Breast epithelium (tissue), 4 donors: ENCODE measurements at regions not wholly inside any gene's neighbourhood (a gene's known extent, or its start where the extent isn't known, plus 50 kb on each side); places are given as distances from the start of the nearest gene placed in this dataset.
A peak's percentile ranks its signal among the peaks of the same experiment; 100 is the strongest.

Source experiments
- DNase-seq, 2 donors: peaks; one replicate each; pipeline ENCODE4 v3.0.0-alpha.2; 2019; ENCODE audit warnings: low spot score in 2 of 2
- H3K27ac ChIP-seq, 2 donors: fragments of 200-600 bp; sonication (generic) in 1 of 2; one replicate each; pipeline ENCODE4 v1.5.1; 2016 to 2019; ENCODE audit warnings: mild to moderate bottlenecking in 1 of 2
- H3K27me3 ChIP-seq, 2 donors: fragments of 200-600 bp; sonication (generic) in 1 of 2; one replicate each; pipeline versions ENCODE4 v1.5.1 to v1.6.0; 2017 to 2019; ENCODE audit warnings: control low read depth in 1 of 2, mild to moderate bottlenecking in 1 of 2
- H3K36me3 ChIP-seq: fragments of 200-600 bp; one replicate; pipeline ENCODE4 v1.5.1; 2019
- H3K4me1 ChIP-seq, 2 donors: fragments of 200-600 bp; sonication (generic); one replicate each; pipeline ENCODE4 v1.5.1; 2016 to 2019; ENCODE audit warnings: control low read depth in 1 of 2
- H3K4me3 ChIP-seq, 3 donors: fragments of 200-600 bp; sonication (generic); 1 replicate in 2 of 3; 2 replicates in 1 of 3; pipeline ENCODE4 v1.5.1; 2016 to 2019; ENCODE audit warnings: mild to moderate bottlenecking in 3 of 3, moderate library complexity in 2 of 3
- H3K9me3 ChIP-seq, 2 donors: fragments of 200-600 bp; sonication (generic) in 1 of 2; one replicate each; pipeline ENCODE4 v1.5.1; 2016 to 2019; ENCODE audit warnings: control low read depth in 1 of 2
- POLR2A ChIP-seq: fragments of 450-650 bp; IDR thresholded peaks from one replicate; pipeline ENCODE4 v1.6.1; 2016; ENCODE audit warnings: antibody characterized with exemption, mild to moderate bottlenecking, moderate library complexity
- POLR2AphosphoS5 ChIP-seq, 3 donors: sonication (generic); formaldehyde crosslinking; IDR thresholded peaks; one replicate each; pipeline ENCODE4 v1.6.1; 2017; ENCODE audit warnings: antibody characterized with exemption in 3 of 3
- intact Hi-C: fragments of 100-400 bp; cut with DNase I; formaldehyde crosslinking; loops from one replicate; pipeline ENCODE4 v1.15.1; 2023; ENCODE audit warnings: low total_unique reads
- TF ChIP-seq, protein P1 (sequence below), 3 donors: fragments of 450-650 bp; IDR thresholded peaks; one replicate each; pipeline ENCODE4 v1.5.1; 2016 to 2017; ENCODE audit warnings: antibody characterized with exemption in 3 of 3, mild to moderate bottlenecking in 3 of 3, moderate library complexity in 3 of 3

DNA sequence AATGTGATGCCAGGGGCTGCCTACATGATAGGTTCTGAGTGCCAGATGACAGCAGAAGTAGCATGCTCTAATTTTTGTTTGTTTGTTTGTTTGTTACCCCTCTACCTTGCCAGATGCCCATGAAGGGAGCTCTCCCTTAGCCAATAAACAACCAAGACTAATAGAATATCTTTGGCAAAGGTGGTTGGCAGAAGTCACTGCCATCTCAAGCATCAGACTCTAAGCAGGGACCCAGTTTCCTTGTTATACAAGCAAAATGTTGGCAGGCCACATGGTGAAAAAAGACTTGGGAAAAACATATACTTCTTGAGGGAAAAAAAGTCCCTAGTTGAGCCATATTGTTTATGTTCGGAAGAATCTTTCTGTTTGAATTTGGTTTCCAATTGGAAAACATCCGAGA lies 609.0 kb upstream of the CFAP20DC start:
- intact Hi-C loops: no loop called here
- Histone ChIP-seq H3K36me3 (no peaks in the 10 kb centered on the region), H3K9me3 (no peaks in the 10 kb centered on the region), H3K27me3 (no peaks in the 10 kb centered on the region), H3K4me3 (no peak overlapping the region), H3K4me1 (peaks cover 0 to 10% of the 10 kb centered on the region in 2 donors), H3K27ac (no peak overlapping the region)
- no peak for DNase-seq
- TF ChIP-seq POLR2AphosphoS5 (IDR thresholded peaks at IDR 0.05) (no peak), POLR2A (no peak)
- TF ChIP-seq, protein P1, sequence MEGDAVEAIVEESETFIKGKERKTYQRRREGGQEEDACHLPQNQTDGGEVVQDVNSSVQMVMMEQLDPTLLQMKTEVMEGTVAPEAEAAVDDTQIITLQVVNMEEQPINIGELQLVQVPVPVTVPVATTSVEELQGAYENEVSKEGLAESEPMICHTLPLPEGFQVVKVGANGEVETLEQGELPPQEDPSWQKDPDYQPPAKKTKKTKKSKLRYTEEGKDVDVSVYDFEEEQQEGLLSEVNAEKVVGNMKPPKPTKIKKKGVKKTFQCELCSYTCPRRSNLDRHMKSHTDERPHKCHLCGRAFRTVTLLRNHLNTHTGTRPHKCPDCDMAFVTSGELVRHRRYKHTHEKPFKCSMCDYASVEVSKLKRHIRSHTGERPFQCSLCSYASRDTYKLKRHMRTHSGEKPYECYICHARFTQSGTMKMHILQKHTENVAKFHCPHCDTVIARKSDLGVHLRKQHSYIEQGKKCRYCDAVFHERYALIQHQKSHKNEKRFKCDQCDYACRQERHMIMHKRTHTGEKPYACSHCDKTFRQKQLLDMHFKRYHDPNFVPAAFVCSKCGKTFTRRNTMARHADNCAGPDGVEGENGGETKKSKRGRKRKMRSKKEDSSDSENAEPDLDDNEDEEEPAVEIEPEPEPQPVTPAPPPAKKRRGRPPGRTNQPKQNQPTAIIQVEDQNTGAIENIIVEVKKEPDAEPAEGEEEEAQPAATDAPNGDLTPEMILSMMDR (IDR thresholded peaks at IDR 0.05): no peak

DNA sequence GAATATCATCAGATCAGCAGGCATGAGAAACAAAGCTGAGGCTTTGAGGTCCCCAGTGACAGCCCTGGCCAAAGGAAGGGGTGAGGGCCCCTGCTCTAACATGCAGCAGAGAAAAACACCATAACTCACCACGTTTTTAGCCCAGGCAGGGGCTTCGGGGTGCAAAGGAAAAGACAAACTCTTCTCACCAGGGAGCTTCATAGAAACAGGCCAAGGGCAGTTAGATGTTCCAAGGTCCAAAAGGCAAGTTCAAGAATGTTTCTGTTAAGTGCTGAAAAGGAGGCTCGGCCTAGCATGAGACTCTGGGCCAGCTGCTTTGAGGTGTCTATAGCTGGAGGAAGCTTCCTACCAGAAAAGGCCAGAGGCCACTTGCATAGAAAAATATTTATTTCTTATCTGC lies 608.4 kb upstream of the CFAP20DC start:
- intact Hi-C loops: no loop called here
- no peaks in the 10 kb centered on the region for H3K36me3 ChIP-seq

DNA sequence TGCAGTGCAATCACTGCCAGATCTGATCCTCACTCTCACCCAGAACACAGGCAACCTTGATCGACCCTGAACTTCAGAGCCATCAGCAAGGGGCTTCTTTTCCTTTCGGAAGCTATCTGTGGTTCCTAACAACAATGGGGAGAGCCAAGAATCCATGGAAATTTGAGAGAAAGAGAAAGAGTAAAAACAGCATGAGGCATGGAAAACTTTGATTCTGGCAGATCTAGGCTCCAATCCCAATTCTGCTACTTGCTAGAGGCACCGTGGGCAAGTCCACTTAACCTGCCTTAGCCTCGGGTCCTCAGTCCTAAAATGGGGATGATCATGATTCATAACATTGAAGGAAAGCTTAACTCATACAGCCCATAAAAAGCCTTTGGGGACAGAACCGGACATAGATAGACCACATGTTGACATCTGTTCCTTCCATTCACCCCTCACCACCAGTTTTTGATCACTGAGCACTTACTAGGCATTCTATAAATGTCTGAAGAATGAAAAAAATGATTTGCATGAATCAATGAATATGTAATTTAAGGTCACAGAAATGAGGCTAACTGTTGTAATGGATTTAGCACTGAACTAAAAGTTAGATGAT lies 605.7 kb upstream of the CFAP20DC start:
- intact Hi-C loops: no loop called here
- H3K4me3 ChIP-seq: no peak overlapping the region
- TF ChIP-seq, protein P1 (IDR thresholded peaks at IDR 0.05): no peak
- TF ChIP-seq POLR2A (no peak), POLR2AphosphoS5 (IDR thresholded peaks at IDR 0.05) (no peak)

More for the DNA sequence above, 608.4 kb upstream of the CFAP20DC start:
- Histone ChIP-seq H3K27me3 (no peaks in the 10 kb centered on the region), H3K27ac (no peak overlapping the region), H3K4me1 (peaks cover 0 to 12% of the 10 kb centered on the region in 2 donors), H3K9me3 (no peaks in the 10 kb centered on the region), H3K4me3 (no peak overlapping the region)
- TF ChIP-seq, protein P1 (IDR thresholded peaks at IDR 0.05): no peak
- TF ChIP-seq POLR2AphosphoS5 (IDR thresholded peaks at IDR 0.05) (no peak), POLR2A (no peak)
- DNase-seq: no peak

DNA sequence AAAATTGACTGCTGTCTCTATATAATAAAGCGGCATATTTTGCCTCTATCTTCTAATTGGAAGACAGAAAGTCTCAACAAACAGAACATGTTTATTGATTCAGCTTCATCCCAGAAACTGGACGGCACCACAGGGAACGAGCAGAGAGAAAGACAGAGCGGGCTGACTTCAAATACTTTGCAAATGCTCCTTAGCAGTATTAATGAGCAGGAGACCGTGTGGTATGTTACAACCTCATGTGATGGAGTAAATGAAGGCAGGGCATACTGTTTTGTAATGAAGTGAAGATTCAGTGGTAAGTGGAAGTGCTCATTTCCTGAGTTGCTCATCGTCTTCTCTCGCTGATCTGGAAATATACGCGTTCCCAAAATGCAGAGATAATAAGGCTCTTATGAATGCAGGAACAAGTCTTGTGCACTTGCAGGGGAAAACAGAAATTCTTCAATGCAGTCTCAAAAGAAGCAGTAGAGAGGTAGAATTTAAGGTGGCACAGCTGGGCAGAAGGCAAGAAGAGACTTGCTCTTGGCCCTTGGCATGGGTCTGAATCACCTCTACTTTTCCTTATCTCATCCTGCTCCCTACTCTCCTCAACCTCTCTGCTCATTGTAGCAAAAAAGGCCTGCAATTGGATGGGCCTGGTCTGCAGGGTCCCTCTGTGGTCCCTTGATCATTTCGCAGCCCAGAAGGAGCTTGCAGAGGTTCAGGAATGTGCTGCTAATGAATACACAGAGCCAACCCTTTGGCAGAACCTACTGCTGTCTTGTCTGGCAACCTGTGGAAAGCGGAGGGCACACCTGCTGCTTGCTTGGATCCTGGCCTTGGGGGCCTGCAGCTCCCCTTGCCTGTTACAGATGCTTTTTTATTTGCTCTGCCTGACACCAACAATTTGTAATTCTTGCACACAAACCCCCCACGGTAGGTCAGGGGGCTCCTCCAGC lies 604.9 kb upstream of the CFAP20DC start:
- H3K9me3 ChIP-seq: peaks cover 0 to 4% of the 10 kb centered on the region in 2 donors
- TF ChIP-seq, protein P1 (IDR thresholded peaks at IDR 0.05): no peak
- TF ChIP-seq POLR2A (no peak), POLR2AphosphoS5 (IDR thresholded peaks at IDR 0.05) (no peak)
- H3K27me3 ChIP-seq: no peaks in the 10 kb centered on the region
- no peak for DNase-seq
- H3K27ac ChIP-seq: peak overlapping the region; percentile 86 to 93
- H3K36me3 ChIP-seq: no peaks in the 10 kb centered on the region
- intact Hi-C loops: no loop called here
- peaks cover 0 to 12% of the 10 kb centered on the region in 2 donors for H3K4me1 ChIP-seq
- peak overlapping the region in 2 of 3 donors; percentile 29 to 52 for H3K4me3 ChIP-seq

More for the DNA sequence above, 605.7 kb upstream of the CFAP20DC start:
- H3K36me3 ChIP-seq: no peaks in the 10 kb centered on the region
- H3K4me1 ChIP-seq: peaks cover 0 to 12% of the 10 kb centered on the region in 2 donors
- peak overlapping the region; percentile 86 to 93 for H3K27ac ChIP-seq
- H3K9me3 ChIP-seq: peaks cover 0 to under 1% of the 10 kb centered on the region in 2 donors
- no peak for DNase-seq
- H3K27me3 ChIP-seq: no peaks in the 10 kb centered on the region

DNA sequence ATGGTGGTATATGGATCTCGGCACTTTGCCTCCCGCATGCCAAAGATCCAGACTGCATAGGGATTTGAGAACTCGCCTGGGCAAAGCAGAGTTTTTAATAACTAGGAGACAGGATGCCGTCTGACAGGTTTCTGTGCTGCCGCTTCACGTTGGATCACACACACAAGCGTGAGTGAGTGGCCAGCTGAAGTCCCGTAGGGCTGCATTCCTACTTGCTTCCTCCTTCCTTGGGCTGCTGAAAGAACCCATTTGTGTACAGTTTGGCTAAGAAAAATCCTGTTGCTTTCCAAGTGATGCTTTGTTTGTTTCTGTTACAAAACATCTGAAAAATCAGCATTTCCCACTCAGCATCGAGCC lies 604.3 kb upstream of the CFAP20DC start:
- peak overlapping the region in 2 of 3 donors; percentile 29 to 52 for H3K4me3 ChIP-seq
- peaks cover 0 to 12% of the 10 kb centered on the region in 2 donors for H3K4me1 ChIP-seq
- H3K36me3 ChIP-seq: no peaks in the 10 kb centered on the region
- peak overlapping the region; percentile 86 to 93 for H3K27ac ChIP-seq
- peak; percentile 71 to 88 for DNase-seq
- TF ChIP-seq POLR2A: no peak
- peak; percentile 30 to 59 (median 31) for TF ChIP-seq POLR2AphosphoS5 (IDR thresholded peaks at IDR 0.05)
- TF ChIP-seq, protein P1 (IDR thresholded peaks at IDR 0.05): no peak
- intact Hi-C loops: no loop called here
- H3K9me3 ChIP-seq: peaks cover 0 to 4% of the 10 kb centered on the region in 2 donors
- no peaks in the 10 kb centered on the region for H3K27me3 ChIP-seq
